HG03280 (cell line): ENCODE measurements at regions not wholly inside any gene's neighbourhood (a gene's known extent, or its start where the extent isn't known, plus 50 kb on each side); places are given as distances from the start of the nearest gene placed in this dataset.
A peak's percentile ranks its signal among the peaks of the same experiment; 100 is the strongest.

Source experiments
- ATAC-seq: cut with Tn5 transposase; IDR thresholded peaks from one replicate; pipeline ENCODE4 v1.9.1; 2021; ENCODE audit warnings: mild to moderate bottlenecking, moderate library complexity; ENCODE audit not compliant: unreplicated experiment

DNA sequence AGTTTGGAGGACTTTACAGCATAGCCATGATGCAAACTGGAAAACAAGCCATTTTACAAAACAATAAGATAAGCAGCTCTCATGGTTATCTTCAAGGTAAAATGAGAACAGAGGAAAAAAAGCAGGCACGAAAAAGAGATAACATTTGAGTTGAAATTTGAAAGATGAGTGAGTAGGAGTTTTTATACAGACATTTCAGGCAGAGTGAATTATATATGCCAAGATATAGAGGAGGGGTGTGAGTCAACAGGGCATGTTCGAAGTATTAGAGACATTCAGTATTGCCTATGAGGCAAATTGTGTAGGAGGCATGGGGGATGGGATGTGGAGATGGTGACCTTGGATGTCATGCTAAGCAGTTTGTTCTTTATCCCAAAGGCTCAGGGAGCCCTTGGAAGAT is 240.5 kb upstream of the MAN1A1 start:
- no peak for ATAC-seq

DNA sequence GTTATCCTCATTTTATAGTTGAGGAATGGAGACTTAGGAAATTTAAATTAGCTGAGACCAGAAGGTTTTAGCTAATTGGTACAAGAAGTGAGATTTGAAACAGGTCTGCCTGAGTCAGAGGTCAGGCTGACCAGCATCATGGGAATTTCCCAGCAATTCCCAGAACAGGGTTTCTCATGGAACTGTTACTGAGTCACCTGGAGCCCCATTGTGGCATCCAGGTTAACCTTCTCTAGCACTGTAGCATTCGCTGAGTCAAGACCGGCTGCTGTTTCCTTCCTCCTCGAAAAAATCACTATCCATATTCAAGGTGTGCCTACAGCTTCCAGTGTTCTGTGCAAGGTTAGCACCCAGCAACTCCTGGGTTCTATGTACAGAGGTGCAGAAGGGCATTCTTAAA is 238.0 kb upstream of the MAN1A1 start:
- ATAC-seq, result no peak

DNA sequence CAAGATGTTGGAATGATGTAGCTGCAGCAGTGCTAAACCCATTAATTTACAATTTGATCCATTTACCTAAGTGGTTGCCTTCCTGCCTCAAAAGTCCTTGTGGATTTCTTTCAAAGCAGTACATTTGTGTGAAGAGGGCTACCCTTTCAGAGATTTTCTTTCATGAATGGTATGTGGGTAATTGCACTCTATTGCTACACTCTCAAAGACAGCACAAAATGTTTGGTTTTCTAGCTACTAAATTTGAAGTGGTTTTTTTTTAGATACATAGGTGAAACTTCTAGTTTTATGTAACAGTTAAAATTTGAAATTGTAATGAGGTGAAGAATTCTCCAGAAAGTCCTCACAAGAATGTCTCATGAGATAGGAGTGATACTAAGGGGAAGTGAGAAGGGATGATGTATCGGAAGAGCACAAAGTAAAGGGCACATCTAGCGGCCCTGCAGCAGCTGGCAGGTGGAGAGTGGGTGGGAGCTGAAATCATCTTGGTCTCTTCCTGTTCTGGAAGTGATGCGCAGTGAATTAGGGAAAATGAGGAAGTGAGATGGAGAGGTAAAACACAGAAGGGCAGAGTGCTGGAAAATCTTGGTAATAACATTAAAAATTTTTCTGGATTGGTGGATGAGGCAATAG is 236.8 kb upstream of the MAN1A1 start:
- peak; percentile 61 for ATAC-seq

GRCh38 chr6:119584088-119584487 is 234.5 kb upstream of the MAN1A1 start:
- ATAC-seq, result no peak

DNA sequence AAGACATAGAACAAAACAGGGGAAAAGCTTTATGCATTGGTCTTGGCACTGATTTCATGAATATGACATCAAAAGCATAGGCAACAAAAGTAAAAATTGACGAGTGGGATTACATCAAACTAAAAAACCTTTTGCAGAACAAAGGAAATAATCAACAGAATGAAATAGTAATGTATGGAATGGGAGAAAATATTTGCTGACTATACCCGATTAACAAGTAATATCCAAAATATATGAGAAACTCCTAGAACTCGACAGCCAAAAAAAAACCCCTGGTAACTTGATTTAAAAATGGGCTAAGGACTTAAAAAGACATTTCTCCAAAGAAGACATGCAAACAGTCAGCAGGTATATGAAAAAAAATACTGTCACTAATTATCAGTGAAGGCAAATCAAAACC is 231.7 kb upstream of the MAN1A1 start:
- no peak for ATAC-seq

- ATAC-seq, result no peak
These were observed 226.2 kb upstream of the MAN1A1 start for GRCh38 chr6:119575721-119576120.

DNA sequence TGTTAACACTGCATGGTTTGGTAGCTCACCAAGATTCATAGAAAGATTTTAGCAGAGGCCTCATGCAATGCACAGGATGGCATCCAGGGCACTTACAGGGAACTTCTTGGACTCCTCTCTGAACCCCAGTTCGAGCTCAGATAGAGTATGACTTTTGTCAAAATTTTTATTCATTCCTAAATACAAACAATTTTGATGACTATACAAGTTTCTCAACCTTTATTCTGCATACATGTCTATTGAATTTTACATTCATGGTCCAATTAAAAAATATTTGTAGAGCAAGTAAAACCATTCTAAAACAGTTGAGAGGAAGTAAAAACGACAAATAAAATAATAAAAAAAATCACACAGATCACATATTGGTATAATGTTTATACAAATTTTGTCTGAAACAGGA is 219.0 kb upstream of the MAN1A1 start:
- ATAC-seq, result no peak

- ATAC-seq, result no peak
These were observed 217.1 kb upstream of the MAN1A1 start for GRCh38 chr6:119566546-119567260.

- ATAC-seq, result no peak
These were observed 216.3 kb upstream of the MAN1A1 start for GRCh38 chr6:119565893-119566292.

DNA sequence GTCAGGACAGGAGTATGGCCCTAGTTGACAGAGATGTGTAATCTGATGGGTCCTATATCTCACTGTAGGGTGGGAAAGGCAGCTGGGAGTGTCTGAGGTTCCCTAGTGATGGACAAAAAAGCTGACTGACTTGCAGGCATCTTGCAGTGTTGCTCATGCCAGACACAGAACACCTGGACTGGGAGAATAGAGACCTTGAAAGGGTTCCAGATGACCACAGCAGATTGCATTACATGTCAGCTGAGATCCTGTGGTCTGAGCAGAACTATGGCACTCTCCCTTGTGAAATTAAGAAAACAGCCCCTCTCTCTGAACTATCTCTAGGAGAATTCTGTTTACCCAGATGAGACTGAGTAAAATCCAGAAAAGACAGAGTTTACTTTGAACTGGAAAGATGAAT is 212.6 kb upstream of the MAN1A1 start:
- no peak for ATAC-seq

- ATAC-seq, result no peak
These were observed 210.0 kb upstream of the MAN1A1 start for GRCh38 chr6:119559586-119559985.

- no peak for ATAC-seq
These were observed 207.7 kb upstream of the MAN1A1 start for GRCh38 chr6:119557239-119557638.

- no peak for ATAC-seq
These were observed 202.5 kb upstream of the MAN1A1 start for GRCh38 chr6:119552021-119552420.

DNA sequence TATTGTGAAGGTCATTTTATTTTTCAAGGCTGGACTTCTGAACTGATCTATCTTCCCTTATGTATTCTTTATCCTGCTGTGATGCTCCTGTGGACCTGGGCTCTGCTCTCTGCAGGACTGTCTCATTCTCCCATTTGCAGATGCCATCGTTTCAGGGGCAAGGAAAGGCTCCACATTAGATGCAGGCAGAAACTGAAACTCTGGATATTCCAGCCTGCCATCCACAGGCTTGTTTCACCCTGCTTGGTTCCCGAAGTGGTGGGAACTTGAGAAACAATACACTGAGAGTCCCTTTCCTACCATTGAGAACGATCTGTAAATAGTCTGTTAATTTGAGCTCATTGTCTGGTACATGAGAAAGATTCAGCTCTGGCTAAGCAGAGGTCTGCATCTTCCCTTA is 197.5 kb upstream of the MAN1A1 start:
- ATAC-seq, result no peak

DNA sequence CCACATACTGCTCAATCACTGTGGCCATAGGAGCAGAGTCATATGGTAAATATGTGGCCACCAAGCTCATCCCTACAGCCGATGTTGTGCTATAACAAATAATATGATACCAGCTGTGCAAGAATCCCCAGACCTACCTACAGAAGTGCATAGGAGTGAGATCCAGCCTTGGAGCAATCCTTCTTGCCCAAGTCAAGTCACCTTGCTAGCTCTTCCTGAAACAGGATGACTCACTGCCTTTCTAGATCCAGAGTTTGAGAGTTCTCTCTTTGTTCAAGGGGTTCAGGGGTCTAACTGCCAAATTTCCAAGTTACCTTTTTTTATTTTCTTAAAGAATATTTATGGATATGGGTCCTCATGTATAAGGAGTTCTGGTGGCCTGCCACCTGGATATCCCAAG is 195.7 kb upstream of the MAN1A1 start:
- no peak for ATAC-seq

DNA sequence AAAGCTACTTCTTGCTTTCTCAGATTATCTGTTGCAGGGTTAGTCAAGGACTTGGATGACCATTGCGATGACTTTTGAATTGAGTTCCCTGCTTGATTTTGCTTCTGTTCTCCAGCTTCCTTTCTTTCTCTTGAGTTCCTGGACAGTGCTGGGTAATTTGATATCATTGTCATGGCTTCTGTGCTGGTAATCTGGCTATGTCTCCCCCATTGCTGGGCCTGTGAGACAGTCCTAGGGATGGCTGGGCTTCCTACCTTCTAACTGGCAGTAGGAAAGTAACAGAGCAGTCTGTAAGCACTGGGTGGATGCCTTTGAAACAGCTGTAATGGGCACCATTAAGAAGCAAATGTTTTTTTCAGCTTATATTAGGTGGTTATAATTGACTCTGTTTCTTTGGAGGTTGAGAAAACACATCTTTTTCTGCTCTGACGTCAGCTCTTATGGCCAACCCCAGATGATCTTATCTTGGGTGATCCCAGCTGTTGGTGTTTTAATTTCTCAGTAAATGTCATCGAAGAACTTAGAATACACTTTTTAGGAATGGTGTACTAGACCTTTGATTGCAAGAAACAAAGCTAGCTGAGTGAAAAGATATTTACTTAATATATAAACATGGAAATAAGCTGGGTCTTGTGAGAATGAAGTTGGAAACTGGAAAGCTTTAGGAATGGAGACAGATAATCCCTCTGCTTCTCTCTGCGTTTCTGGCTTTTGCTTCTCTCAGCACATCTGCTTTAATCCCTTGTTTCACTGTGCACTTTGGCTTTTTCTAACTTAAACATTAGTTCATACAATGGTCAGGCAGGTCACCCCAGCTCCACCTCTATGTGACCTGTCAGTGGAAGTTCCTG is 195.0 kb upstream of the MAN1A1 start:
- ATAC-seq, result no peak

GRCh38 chr6:119543332-119543731 is 193.8 kb upstream of the MAN1A1 start:
- ATAC-seq, result no peak

DNA sequence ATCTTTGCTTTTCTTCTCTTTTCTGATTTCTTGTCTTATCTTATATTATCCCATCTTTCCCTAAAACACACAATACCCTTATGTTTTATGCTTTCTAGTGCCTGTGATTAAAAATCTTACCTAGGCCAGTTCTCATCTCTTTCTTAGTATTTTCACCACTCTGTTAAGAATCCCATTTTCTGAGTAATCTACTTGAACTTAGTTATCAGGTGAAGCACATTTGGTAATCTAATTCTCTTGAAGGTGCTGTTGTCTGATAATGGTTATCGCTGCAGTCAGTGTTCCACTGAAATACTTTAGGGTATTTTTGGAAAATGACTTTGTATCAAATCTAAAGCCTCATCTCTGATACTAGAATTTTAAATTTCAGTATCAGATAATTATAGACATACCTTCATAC is 192.5 kb upstream of the MAN1A1 start:
- no peak for ATAC-seq

- no peak for ATAC-seq
These were observed 191.8 kb upstream of the MAN1A1 start for GRCh38 chr6:119541132-119541905.

- ATAC-seq, result no peak
These were observed 190.9 kb upstream of the MAN1A1 start for GRCh38 chr6:119540417-119540816.

- ATAC-seq, result no peak
These were observed 189.6 kb upstream of the MAN1A1 start for GRCh38 chr6:119539066-119539746.
